HG03457 (cell line): ENCODE measurements at regions not wholly inside any gene's neighbourhood (a gene's known extent, or its start where the extent isn't known, plus 50 kb on each side); places are given as distances from the start of the nearest gene placed in this dataset.

Source experiments
- ATAC-seq: cut with Tn5 transposase; IDR thresholded peaks from one replicate; pipeline ENCODE4 v1.9.1; 2021; ENCODE audit warnings: moderate number of reproducible peaks; ENCODE audit not compliant: unreplicated experiment

- no peak for ATAC-seq
Observed at GRCh38 chr3:181660337-181660736, 51.4 kb upstream of the SOX2 start.

- no peak for ATAC-seq
Observed at GRCh38 chr3:181637456-181637855, 74.3 kb upstream of the SOX2 start.

GRCh38 chr3:181637056-181637455 is 74.7 kb upstream of the SOX2 start:
- ATAC-seq: no peak

- ATAC-seq: no peak
Observed at GRCh38 chr3:181635141-181635540, 76.6 kb upstream of the SOX2 start.

- ATAC-seq: no peak
Observed at GRCh38 chr3:181633556-181633955, 78.2 kb upstream of the SOX2 start.

- no peak for ATAC-seq
Observed at GRCh38 chr3:181631901-181632300, 79.8 kb upstream of the SOX2 start.

- no peak for ATAC-seq
Observed at GRCh38 chr3:181630853-181631252, 80.9 kb upstream of the SOX2 start.

- no peak for ATAC-seq
Observed at GRCh38 chr3:181629711-181630110, 82.0 kb upstream of the SOX2 start.

- no peak for ATAC-seq
Observed at GRCh38 chr3:181629029-181629428, 82.7 kb upstream of the SOX2 start.

- ATAC-seq: no peak
Observed at GRCh38 chr3:181628384-181628783, 83.3 kb upstream of the SOX2 start.

GRCh38 chr3:181626036-181626435 is 85.7 kb upstream of the SOX2 start:
- ATAC-seq: no peak

GRCh38 chr3:181623924-181624694 is 87.6 kb upstream of the SOX2 start:
- no peak for ATAC-seq

GRCh38 chr3:181622365-181622764 is 89.4 kb upstream of the SOX2 start:
- ATAC-seq: no peak

GRCh38 chr3:181619897-181620296 is 91.8 kb upstream of the SOX2 start:
- no peak for ATAC-seq

- no peak for ATAC-seq
Observed at GRCh38 chr3:181618260-181618659, 93.5 kb upstream of the SOX2 start.

GRCh38 chr3:181616088-181617070 is 95.3 kb upstream of the SOX2 start:
- ATAC-seq: no peak

- no peak for ATAC-seq
Observed at GRCh38 chr3:181615666-181616065, 96.1 kb upstream of the SOX2 start.

- ATAC-seq: no peak
Observed at GRCh38 chr3:181614878-181615277, 96.8 kb upstream of the SOX2 start.

GRCh38 chr3:181613813-181614212 is 97.9 kb upstream of the SOX2 start:
- ATAC-seq: no peak

GRCh38 chr3:181613191-181613590 is 98.5 kb upstream of the SOX2 start:
- no peak for ATAC-seq

- no peak for ATAC-seq
Observed at GRCh38 chr3:181610973-181611265, 100.8 kb upstream of the SOX2 start.
